ENCODE measurements at regions not wholly inside any gene's neighbourhood (a gene's known extent, or its start where the extent isn't known, plus 50 kb on each side); places are given as distances from the start of the nearest gene placed in this dataset.

- TF ChIP-seq EZH2phosphoT487 (IDR thresholded peaks at IDR 0.05; ENCODE audit: borderline replicate concordance, low read length), result no peak
- no peak for TF ChIP-seq CTCF (IDR thresholded peaks at IDR 0.05; ENCODE audit: low read depth, low read length, poor library complexity, severe bottlenecking)
- Histone ChIP-seq H3K9me3 (ENCODE audit: control insufficient read depth, insufficient read depth, low read length) (no peaks in the 10 kb centered on the region), H3K4me2 (ENCODE audit: low read length) (no peak overlapping the region)
Measured at GRCh38 chr2:219829667-219830352, 202.4 kb downstream of the SLC4A3 start.

DNA sequence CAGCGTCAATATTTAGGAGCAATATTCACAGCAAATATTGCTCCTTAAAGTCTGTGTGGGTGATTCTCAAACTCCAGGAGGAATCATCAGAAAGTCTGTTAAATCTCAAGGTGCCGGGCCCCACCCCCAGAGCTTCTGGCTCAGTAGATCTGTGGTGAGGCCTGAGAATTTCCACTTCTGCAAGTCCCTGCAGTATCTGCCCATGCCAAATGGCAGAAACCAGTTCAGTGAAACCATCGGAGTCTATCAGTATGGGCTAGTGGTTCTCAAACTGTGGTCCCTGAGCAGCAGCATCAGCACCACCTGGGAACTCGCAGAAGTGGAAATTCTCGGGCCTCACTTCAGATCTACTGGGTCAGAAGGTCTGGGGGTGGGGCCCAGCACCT is 202.9 kb downstream of the SLC4A3 start:
- no peaks in the 10 kb centered on the region for H4K20me1 ChIP-seq (ENCODE audit: control insufficient read depth, insufficient read depth, low read depth, low read length)
- H3K79me2 ChIP-seq (ENCODE audit: control insufficient read depth, low read length), result no peaks in the 10 kb centered on the region
- H3K4me2 ChIP-seq (ENCODE audit: low read length), result no peak overlapping the region
- TF ChIP-seq CTCF (IDR thresholded peaks at IDR 0.05; ENCODE audit: low read depth, low read length, poor library complexity, severe bottlenecking) (no peak), EZH2phosphoT487 (IDR thresholded peaks at IDR 0.05; ENCODE audit: borderline replicate concordance, low read length) (no peak)
- H3K27ac ChIP-seq (ENCODE audit: low read depth, low read length), result no peak overlapping the region
- no peaks in the 10 kb centered on the region for H3K4me1 ChIP-seq (ENCODE audit: control insufficient read depth, low read length)
- no peaks in the 10 kb centered on the region for H3F3A ChIP-seq (ENCODE audit: control insufficient read depth, insufficient read depth)
- H3K36me3 ChIP-seq (ENCODE audit: control insufficient read depth, low read length), result no peaks in the 10 kb centered on the region
- no peaks in the 10 kb centered on the region for H3K9me2 ChIP-seq (replicated peaks; ENCODE audit: control insufficient read depth, low read length)
- no peak overlapping the region for H3K4me3 ChIP-seq (ENCODE audit: low read length)
- H3K27me3 ChIP-seq (ENCODE audit: control insufficient read depth, low read length), result no peaks in the 10 kb centered on the region
- H3K9me3 ChIP-seq (ENCODE audit: control insufficient read depth, insufficient read depth, low read length), result no peaks in the 10 kb centered on the region

More at GRCh38 chr2:219829667-219830352, 202.4 kb downstream of the SLC4A3 start:
- Histone ChIP-seq H3K27me3 (ENCODE audit: control insufficient read depth, low read length) (no peaks in the 10 kb centered on the region), H3F3A (ENCODE audit: control insufficient read depth, insufficient read depth) (no peaks in the 10 kb centered on the region), H3K36me3 (ENCODE audit: control insufficient read depth, low read length) (no peaks in the 10 kb centered on the region), H3K9me2 (replicated peaks; ENCODE audit: control insufficient read depth, low read length) (no peaks in the 10 kb centered on the region), H3K79me2 (ENCODE audit: control insufficient read depth, low read length) (no peaks in the 10 kb centered on the region), H3K4me1 (ENCODE audit: control insufficient read depth, low read length) (no peaks in the 10 kb centered on the region), H3K4me3 (ENCODE audit: low read length) (no peak overlapping the region), H3K27ac (ENCODE audit: low read depth, low read length) (no peak overlapping the region), H4K20me1 (ENCODE audit: control insufficient read depth, insufficient read depth, low read depth, low read length) (no peaks in the 10 kb centered on the region)

DNA sequence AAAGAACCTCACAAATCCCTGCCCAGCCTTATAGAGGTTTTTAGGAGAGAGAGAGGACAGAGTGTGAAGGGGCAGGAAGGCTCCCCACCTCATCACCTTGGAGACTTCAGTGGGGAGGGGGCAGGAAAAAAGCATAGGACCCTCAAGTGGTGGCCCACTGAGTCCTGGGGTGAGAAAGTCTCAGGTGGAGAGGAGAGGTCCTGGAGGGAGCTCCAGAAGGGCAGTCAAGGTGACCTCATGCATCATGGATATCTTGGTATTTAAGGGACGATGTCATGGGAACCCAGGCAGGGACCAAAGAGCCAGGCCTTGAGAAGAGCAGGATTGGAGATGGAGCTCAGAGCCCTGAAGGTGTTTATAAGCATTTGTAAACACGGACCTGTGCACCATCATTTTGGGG is 204.5 kb downstream of the SLC4A3 start:
- Histone ChIP-seq H3K36me3 (ENCODE audit: control insufficient read depth, low read length) (no peaks in the 10 kb centered on the region), H3K27me3 (ENCODE audit: control insufficient read depth, low read length) (no peaks in the 10 kb centered on the region), H3K79me2 (ENCODE audit: control insufficient read depth, low read length) (no peaks in the 10 kb centered on the region), H3K9me3 (ENCODE audit: control insufficient read depth, insufficient read depth, low read length) (no peaks in the 10 kb centered on the region), H3K27ac (ENCODE audit: low read depth, low read length) (no peak overlapping the region), H3K4me1 (ENCODE audit: control insufficient read depth, low read length) (no peaks in the 10 kb centered on the region), H3K4me3 (ENCODE audit: low read length) (no peak overlapping the region), H4K20me1 (ENCODE audit: control insufficient read depth, insufficient read depth, low read depth, low read length) (no peaks in the 10 kb centered on the region), H3K4me2 (ENCODE audit: low read length) (no peak overlapping the region), H3K9me2 (replicated peaks; ENCODE audit: control insufficient read depth, low read length) (no peaks in the 10 kb centered on the region), H3F3A (ENCODE audit: control insufficient read depth, insufficient read depth) (no peaks in the 10 kb centered on the region)
- TF ChIP-seq EZH2phosphoT487 (IDR thresholded peaks at IDR 0.05; ENCODE audit: borderline replicate concordance, low read length), result no peak
- TF ChIP-seq CTCF (IDR thresholded peaks at IDR 0.05; ENCODE audit: low read depth, low read length, poor library complexity, severe bottlenecking), result no peak
